Heart left ventricle (tissue), 16 donors: ENCODE measurements at regions not wholly inside any gene's neighbourhood (a gene's known extent, or its start where the extent isn't known, plus 50 kb on each side); places are given as distances from the start of the nearest gene placed in this dataset.

Source experiments
- ATAC-seq, 4 donors: fragments of 200-7000 bp; cut with Tn5 transposase; one replicate each; pipeline ENCODE4 v1.9.1; 2020 to 2022; ENCODE audit warnings: moderate library complexity in 4 of 4, mild to moderate bottlenecking in 3 of 4, moderate number of reproducible peaks in 1 of 4
- DNase-seq, 5 donors: peaks; one replicate each; pipeline ENCODE4 v3.0.0-alpha.2; 2020
- H3K27ac ChIP-seq, 12 donors: fragments of 200-600 bp; sonication (generic) in 4 of 12; one replicate each; pipeline versions ENCODE4 v1.5.0 to v1.8.0; 2016 to 2022; ENCODE audit warnings: mild to moderate bottlenecking in 2 of 12
- H3K27me3 ChIP-seq, 9 donors: fragments of 200-600 bp; sonication (generic) in 2 of 9; one replicate each; pipeline versions ENCODE4 v1.5.1 to v1.8.0; 2016 to 2022; ENCODE audit warnings: mild to moderate bottlenecking in 3 of 9
- H3K36me3 ChIP-seq, 9 donors: fragments of 200-600 bp; sonication (generic) in 2 of 9; one replicate each; pipeline versions ENCODE4 v1.5.0 to v1.8.0; 2018 to 2022; ENCODE audit warnings: mild to moderate bottlenecking in 2 of 9
- H3K4me1 ChIP-seq, 12 donors: fragments of 200-600 bp; sonication (generic) in 4 of 12; one replicate each; pipeline versions ENCODE4 v1.5.0 to v1.8.0; 2016 to 2022; ENCODE audit warnings: mild to moderate bottlenecking in 3 of 12
- H3K4me3 ChIP-seq, 12 donors: fragments of 200-600 bp; sonication (generic) in 4 of 12; one replicate each; pipeline versions ENCODE4 v1.5.0 to v1.8.0; 2017 to 2022; ENCODE audit warnings: mild to moderate bottlenecking in 9 of 12, moderate library complexity in 4 of 12
- H3K9me3 ChIP-seq, 12 donors: fragments of 200-600 bp; sonication (generic) in 4 of 12; one replicate each; pipeline versions ENCODE4 v1.5.0 to v1.8.0; 2016 to 2022; ENCODE audit warnings: mild to moderate bottlenecking in 1 of 12
- CTCF ChIP-seq, 12 donors: fragments of 200-600 bp; sonication (generic) in 4 of 12; IDR thresholded peaks; one replicate each; pipeline versions ENCODE4 v1.5.0 to v1.8.0; 2018 to 2022; ENCODE audit warnings: antibody characterized with exemption in 12 of 12, mild to moderate bottlenecking in 5 of 12
- POLR2A ChIP-seq, 2 donors: fragments of 450-650 bp; IDR thresholded peaks; one replicate each; pipeline ENCODE4 v1.6.1; 2017; ENCODE audit warnings: antibody characterized with exemption in 2 of 2, mild to moderate bottlenecking in 2 of 2, moderate library complexity in 2 of 2
- WGBS, 4 donors: extraction: QIAGEN DNeasy Blood & Tissue Kit in 2 of 4; methylation state at CpG; one replicate each; pipeline versions ENCODE4 v1.1.5 to v1.1.7; 2013 to 2018; 5-methylcytosine and 5-hydroxymethylcytosine counted together
- intact Hi-C, 10 donors: fragments of 100-400 bp; cut with DNase I; formaldehyde crosslinking; loops; one replicate each; pipeline versions ENCODE4 v1.11.1 to v1.14.2; 2022
- donor health status: ischemic (EF 13 %, LVEDD 7.1; RV severe dilation, severe dysfunction).
- donor health status: healthy with polysubstance abuse.
- donor health status: DM: no; HTN: yes; CAD: no.
- donor health status: DM: no; HTN: no; CAD: no.
- donor health status: ischemic (EF 25% LVEDD 6.9; RV normal size, moderate dysfunction).
- donor health status: ischemic (EF 25% LVEDD 5.7; RV mildly dilated, moderate dysfunction).
- donor health status: healthy.
- donor health status: DM: yes; HTN: yes; CAD: no.
- donor health status: ischemic (EF 35%, LVEDD 5.7; RV mildly dilated, moderate dysfunction).
- donor health status: nonischemic (EF 11% LVEDD 7.7; RV severe dilation, severe dysfunction).
- donor health status: DM: yes; HTN: yes; CAD: no.
- donor health status: PGD.
- donor health status: ischemic (EF 29% LVEDD 5.4; RV normal size, mild dysfunction).
- donor health status: nonischemic (EF 23%, LVEDD 6.1; RV moderate dilation, normal function).

GRCh38 chr13:77989281-77989680 is 70.7 kb upstream of the EDNRB start:
- Histone ChIP-seq H3K27me3 (no peaks in the 10 kb centered on the region), H3K4me3 (no peak overlapping the region), H3K9me3 (no peaks in the 10 kb centered on the region), H3K27ac (no peak overlapping the region), H3K4me1 (peaks cover 0 to 35% (median 10%) of the 10 kb centered on the region in 12 donors), H3K36me3 (no peaks in the 10 kb centered on the region)
- no peak for TF ChIP-seq CTCF (IDR thresholded peaks at IDR 0.05)
- TF ChIP-seq POLR2A (IDR thresholded peaks at IDR 0.05) = no peak
- no peak for ATAC-seq
- 45 to 89% (median 78%) methylated on average over 2 of the region's 2 CpGs for WGBS, 4 donors
- no peak for DNase-seq
- intact Hi-C loops = loop anchor here in 4 of 10 donors (5.0 to 10.0 kb wide), 4 partner anchors 58 to 94 kb away; partner anchors contain the start of gene EDNRB (in 1 of the 4)

GRCh38 chr13:77988355-77988754 is 69.7 kb upstream of the EDNRB start:
- Histone ChIP-seq H3K36me3 (no peaks in the 10 kb centered on the region), H3K9me3 (no peaks in the 10 kb centered on the region), H3K27me3 (no peaks in the 10 kb centered on the region), H3K4me3 (no peak overlapping the region), H3K4me1 (peaks cover 0 to 35% (median 10%) of the 10 kb centered on the region in 12 donors), H3K27ac (no peak overlapping the region)
- intact Hi-C loops = loop anchor here in 4 of 10 donors (5.0 to 10.0 kb wide), 4 partner anchors 59 to 94 kb away; partner anchors contain the start of gene EDNRB (in 1 of the 4)
- ATAC-seq = no peak
- DNase-seq = no peak
- WGBS, 4 donors = 33 to 40% (median 35%) methylated on average over 2 of the region's 2 CpGs
- TF ChIP-seq CTCF (IDR thresholded peaks at IDR 0.05) = no peak
- TF ChIP-seq POLR2A (IDR thresholded peaks at IDR 0.05) = no peak

- WGBS, 4 donors = 58 to 76% (median 70%) methylated on average over 5 of the region's 5 CpGs
- DNase-seq (no peak), ATAC-seq (peak in 1 of 4 donors; percentile 10)
- Histone ChIP-seq H3K4me3 (no peak overlapping the region), H3K27me3 (no peaks in the 10 kb centered on the region), H3K9me3 (peaks cover 0 to 9% (median 0%) of the 10 kb centered on the region in 12 donors), H3K36me3 (no peaks in the 10 kb centered on the region), H3K4me1 (peaks cover 0 to 31% (median 9%) of the 10 kb centered on the region in 12 donors), H3K27ac (peak overlapping the region in 2 of 12 donors; percentile 7 to 23)
- intact Hi-C loops = loop anchor here in 4 of 10 donors (5.0 to 10.0 kb wide), 4 partner anchors 61 to 92 kb away; partner anchors contain the start of gene EDNRB (in 1 of the 4)
- TF ChIP-seq CTCF (IDR thresholded peaks at IDR 0.05) (no peak), POLR2A (IDR thresholded peaks at IDR 0.05) (no peak)
These were observed 68.1 kb upstream of the EDNRB start for GRCh38 chr13:77986713-77987112.

- Histone ChIP-seq H3K9me3 (peaks cover 0 to 9% (median 0%) of the 10 kb centered on the region in 12 donors), H3K4me3 (no peak overlapping the region), H3K36me3 (no peaks in the 10 kb centered on the region), H3K4me1 (peaks cover 0 to 28% (median 7%) of the 10 kb centered on the region in 12 donors), H3K27me3 (no peaks in the 10 kb centered on the region), H3K27ac (peak overlapping the region in 3 of 12 donors; percentile 3 to 23 (median 7))
- DNase-seq (peak in 2 of 5 donors; percentile 21 to 25), ATAC-seq (peak; percentile 59 to 85 (median 68))
- 47 to 57% (median 51%) methylated on average over 3 of the region's 3 CpGs for WGBS, 4 donors
- intact Hi-C loops = loop anchor here in 4 of 10 donors (5.0 to 10.0 kb wide), 4 partner anchors 61 to 91 kb away; partner anchors contain the start of gene EDNRB (in 1 of the 4)
- TF ChIP-seq POLR2A (IDR thresholded peaks at IDR 0.05) (no peak), CTCF (IDR thresholded peaks at IDR 0.05) (no peak)
These were observed 67.4 kb upstream of the EDNRB start for GRCh38 chr13:77985866-77986636.
